Retinal pigment epithelial cell (primary cell): ENCODE measurements at regions not wholly inside any gene's neighbourhood (a gene's known extent, or its start where the extent isn't known, plus 50 kb on each side); places are given as distances from the start of the nearest gene placed in this dataset.

Experiments
- DNase-seq: peaks from one replicate; pipeline ENCODE4 v3.0.0-alpha.2; 2010; ENCODE audit warnings: low read depth
- H3K4me3 ChIP-seq: 2 replicates; pipeline ENCODE4 v1.5.1; 2011; ENCODE audit warnings: mild to moderate bottlenecking, low read length, control low read depth, moderate library complexity
- CTCF ChIP-seq: conservative IDR thresholded peaks from 2 replicates; pipeline ENCODE4 v1.5.1; 2011; ENCODE audit warnings: low read depth, low read length, control low read depth, inconsistent platforms

GRCh38 chr6:66321017-66321416, 614.0 kb upstream of the EYS start:
- no peak for TF ChIP-seq CTCF
- DNase-seq = no peak
- H3K4me3 ChIP-seq = no peak overlapping the region

GRCh38 chr6:66307490-66307889, 600.5 kb upstream of the EYS start:
- DNase-seq = no peak
- no peak for TF ChIP-seq CTCF
- H3K4me3 ChIP-seq = no peak overlapping the region

- DNase-seq = no peak
- no peak overlapping the region for H3K4me3 ChIP-seq
- TF ChIP-seq CTCF = no peak
Observed at GRCh38 chr6:66291905-66292304, 584.9 kb upstream of the EYS start.

GRCh38 chr6:66289889-66290288, 582.9 kb upstream of the EYS start:
- H3K4me3 ChIP-seq = no peak overlapping the region
- DNase-seq = no peak
- TF ChIP-seq CTCF = no peak

- TF ChIP-seq CTCF = no peak
- no peak for DNase-seq
- no peak overlapping the region for H3K4me3 ChIP-seq
Observed at GRCh38 chr6:66278115-66278514, 571.1 kb upstream of the EYS start.

GRCh38 chr6:66277400-66277799, 570.4 kb upstream of the EYS start:
- DNase-seq = no peak
- TF ChIP-seq CTCF = no peak
- no peak overlapping the region for H3K4me3 ChIP-seq

- TF ChIP-seq CTCF = no peak
- H3K4me3 ChIP-seq = no peak overlapping the region
- no peak for DNase-seq
Observed at GRCh38 chr6:66265737-66266136, 558.7 kb upstream of the EYS start.
